Upper lobe of right lung (tissue), 1 donor: ENCODE measurements at regions not wholly inside any gene's neighbourhood (a gene's known extent, or its start where the extent isn't known, plus 50 kb on each side); places are given as distances from the start of the nearest gene placed in this dataset.

Source experiments
- ATAC-seq: fragments of 200-7000 bp; cut with Tn5 transposase; one replicate; pipeline ENCODE4 v1.9.1; 2020; ENCODE audit warnings: mild to moderate bottlenecking, moderate library complexity
- DNase-seq: peaks from one replicate; pipeline ENCODE4 v3.0.0-alpha.2; 2020
- H3K27ac ChIP-seq: fragments of 200-600 bp; one replicate; pipeline ENCODE4 v1.8.0; 2022
- H3K27me3 ChIP-seq: fragments of 200-600 bp; one replicate; pipeline ENCODE4 v1.8.0; 2022; ENCODE audit warnings: mild to moderate bottlenecking
- H3K36me3 ChIP-seq: fragments of 200-600 bp; one replicate; pipeline ENCODE4 v1.8.0; 2022
- H3K4me1 ChIP-seq: fragments of 200-600 bp; one replicate; pipeline ENCODE4 v1.8.0; 2022
- H3K4me3 ChIP-seq: fragments of 200-600 bp; one replicate; pipeline ENCODE4 v1.8.0; 2022; ENCODE audit warnings: mild to moderate bottlenecking
- H3K9me3 ChIP-seq: fragments of 200-600 bp; one replicate; pipeline ENCODE4 v1.8.0; 2022
- intact Hi-C: fragments of 100-400 bp; cut with DNase I; formaldehyde crosslinking; loops from one replicate; pipeline ENCODE4 v1.11.0; 2022
- TF ChIP-seq, protein P1 (sequence below): fragments of 200-600 bp; IDR thresholded peaks from one replicate; pipeline ENCODE4 v1.8.0; 2022; ENCODE audit warnings: antibody characterized with exemption
- donor health status: DM: no; HTN: yes; CAD: no; lungs with severe emphysema.

- TF ChIP-seq, protein P1, sequence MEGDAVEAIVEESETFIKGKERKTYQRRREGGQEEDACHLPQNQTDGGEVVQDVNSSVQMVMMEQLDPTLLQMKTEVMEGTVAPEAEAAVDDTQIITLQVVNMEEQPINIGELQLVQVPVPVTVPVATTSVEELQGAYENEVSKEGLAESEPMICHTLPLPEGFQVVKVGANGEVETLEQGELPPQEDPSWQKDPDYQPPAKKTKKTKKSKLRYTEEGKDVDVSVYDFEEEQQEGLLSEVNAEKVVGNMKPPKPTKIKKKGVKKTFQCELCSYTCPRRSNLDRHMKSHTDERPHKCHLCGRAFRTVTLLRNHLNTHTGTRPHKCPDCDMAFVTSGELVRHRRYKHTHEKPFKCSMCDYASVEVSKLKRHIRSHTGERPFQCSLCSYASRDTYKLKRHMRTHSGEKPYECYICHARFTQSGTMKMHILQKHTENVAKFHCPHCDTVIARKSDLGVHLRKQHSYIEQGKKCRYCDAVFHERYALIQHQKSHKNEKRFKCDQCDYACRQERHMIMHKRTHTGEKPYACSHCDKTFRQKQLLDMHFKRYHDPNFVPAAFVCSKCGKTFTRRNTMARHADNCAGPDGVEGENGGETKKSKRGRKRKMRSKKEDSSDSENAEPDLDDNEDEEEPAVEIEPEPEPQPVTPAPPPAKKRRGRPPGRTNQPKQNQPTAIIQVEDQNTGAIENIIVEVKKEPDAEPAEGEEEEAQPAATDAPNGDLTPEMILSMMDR, result no peak
- no peak overlapping the region for H3K4me3 ChIP-seq
- peak; percentile 73 for ATAC-seq
Measured at GRCh38 chr3:117518364-117518763, 808.8 kb downstream of the TUSC7 start.

GRCh38 chr3:117519776-117520175, 810.2 kb downstream of the TUSC7 start:
- no peak for DNase-seq
- Histone ChIP-seq H3K27me3 (no peaks in the 10 kb centered on the region), H3K36me3 (no peaks in the 10 kb centered on the region), H3K4me3 (no peak overlapping the region), H3K27ac (no peak overlapping the region), H3K4me1 (no peaks in the 10 kb centered on the region), H3K9me3 (no peaks in the 10 kb centered on the region)
- intact Hi-C loops, result no loop called here
- ATAC-seq, result no peak
- TF ChIP-seq, protein P1, result no peak

More at GRCh38 chr3:117518364-117518763, 808.8 kb downstream of the TUSC7 start:
- no peak overlapping the region for H3K27ac ChIP-seq
- H3K9me3 ChIP-seq, result no peaks in the 10 kb centered on the region
- DNase-seq, result no peak
- H3K27me3 ChIP-seq, result no peaks in the 10 kb centered on the region
- no peaks in the 10 kb centered on the region for H3K4me1 ChIP-seq
- no peaks in the 10 kb centered on the region for H3K36me3 ChIP-seq
- intact Hi-C loops, result no loop called here

DNA sequence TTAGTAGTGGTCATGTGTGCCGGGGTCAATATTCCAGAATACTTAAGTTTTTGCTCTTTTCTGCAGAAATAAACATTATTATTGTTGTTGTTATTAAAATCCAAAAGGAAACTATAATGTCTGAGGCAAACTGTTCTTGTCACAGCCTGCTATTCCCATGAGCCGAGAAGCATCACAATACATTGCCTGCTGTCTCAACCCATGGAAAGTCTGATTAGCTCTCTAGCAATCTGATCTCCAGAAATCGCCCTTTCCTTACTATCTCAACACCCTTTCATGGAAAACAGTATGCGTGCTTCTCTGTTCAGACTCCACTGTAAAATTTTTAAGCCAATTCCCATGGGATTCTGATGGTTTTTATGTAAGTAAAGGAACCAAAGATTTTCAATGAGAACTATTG, 811.0 kb downstream of the TUSC7 start:
- H3K4me1 ChIP-seq, result no peaks in the 10 kb centered on the region
- H3K9me3 ChIP-seq, result no peaks in the 10 kb centered on the region
- no peak overlapping the region for H3K27ac ChIP-seq
- TF ChIP-seq, protein P1, result no peak
- H3K36me3 ChIP-seq, result no peaks in the 10 kb centered on the region
- H3K4me3 ChIP-seq, result no peak overlapping the region
- ATAC-seq (no peak), DNase-seq (no peak)
- no peaks in the 10 kb centered on the region for H3K27me3 ChIP-seq
- intact Hi-C loops, result no loop called here

DNA sequence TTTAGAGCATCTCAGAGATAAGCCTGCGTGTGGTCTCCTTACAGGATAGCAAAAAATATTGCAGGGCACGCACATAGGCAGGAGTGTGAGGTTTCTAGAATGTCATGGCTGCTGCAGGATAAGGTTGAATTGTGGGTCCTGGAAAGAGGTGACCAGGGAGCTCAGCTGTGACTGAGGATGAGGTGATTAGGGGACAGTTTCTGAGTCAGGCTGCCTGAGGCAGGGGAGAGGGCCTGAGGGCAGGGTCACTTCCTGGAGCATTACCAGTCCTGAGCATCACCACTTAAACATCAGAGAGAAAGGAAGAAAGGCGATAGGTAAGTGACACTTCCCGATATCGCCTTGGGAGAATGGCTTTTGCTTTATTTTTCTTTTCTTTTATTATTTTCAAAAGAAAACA, 813.8 kb downstream of the TUSC7 start:
- TF ChIP-seq, protein P1, result no peak
- ATAC-seq (no peak), DNase-seq (no peak)
- no peaks in the 10 kb centered on the region for H3K27me3 ChIP-seq
- intact Hi-C loops, result no loop called here
- no peaks in the 10 kb centered on the region for H3K4me1 ChIP-seq
- no peaks in the 10 kb centered on the region for H3K36me3 ChIP-seq
- H3K9me3 ChIP-seq, result no peaks in the 10 kb centered on the region
- no peak overlapping the region for H3K27ac ChIP-seq
- H3K4me3 ChIP-seq, result no peak overlapping the region

DNA sequence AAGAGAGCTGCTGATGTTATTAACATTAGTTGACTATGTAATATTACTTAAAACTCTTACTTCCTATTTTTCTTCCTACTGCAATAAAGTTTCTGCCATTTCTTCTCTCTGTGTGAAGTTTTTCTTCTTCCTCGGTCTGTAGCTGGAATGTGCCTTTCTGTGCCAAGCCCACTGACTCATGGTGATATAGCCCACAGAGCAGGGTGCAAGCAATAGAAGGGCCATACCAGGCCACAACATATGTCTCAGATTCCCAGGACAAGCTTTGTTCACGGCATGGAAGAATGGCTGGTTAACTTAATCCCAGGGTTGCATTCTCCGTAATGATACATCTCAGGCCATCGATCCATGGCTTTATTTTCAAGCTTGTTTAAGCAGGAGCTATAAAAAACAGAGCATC, 815.3 kb downstream of the TUSC7 start:
- intact Hi-C loops, result no loop called here
- TF ChIP-seq, protein P1, result no peak
- DNase-seq (no peak), ATAC-seq (no peak)
- H3K27me3 ChIP-seq, result no peaks in the 10 kb centered on the region
- no peaks in the 10 kb centered on the region for H3K9me3 ChIP-seq
- H3K4me1 ChIP-seq, result no peaks in the 10 kb centered on the region
- no peak overlapping the region for H3K27ac ChIP-seq
- no peak overlapping the region for H3K4me3 ChIP-seq
- no peaks in the 10 kb centered on the region for H3K36me3 ChIP-seq

GRCh38 chr3:117526470-117527079, 817.0 kb downstream of the TUSC7 start:
- intact Hi-C loops, result no loop called here
- H3K27me3 ChIP-seq, result no peaks in the 10 kb centered on the region
- no peaks in the 10 kb centered on the region for H3K4me1 ChIP-seq
- no peak overlapping the region for H3K27ac ChIP-seq
- TF ChIP-seq, protein P1, result peak; percentile 59
- H3K4me3 ChIP-seq, result no peak overlapping the region
- no peaks in the 10 kb centered on the region for H3K36me3 ChIP-seq
- no peaks in the 10 kb centered on the region for H3K9me3 ChIP-seq
- ATAC-seq (peak; percentile 67), DNase-seq (no peak)
